GM19238 (cell line): ENCODE measurements at regions not wholly inside any gene's neighbourhood (a gene's known extent, or its start where the extent isn't known, plus 50 kb on each side); places are given as distances from the start of the nearest gene placed in this dataset.
"Not testable (repeated sequence)": the region's sequence is repeated elsewhere in the genome, so short reads cannot be mapped to it uniquely, and the experiment has no call there.

Experiments used
- DNase-seq: peaks from one replicate; pipeline ENCODE4 v3.0.0; 2011; ENCODE audit warnings: low spot score; ENCODE audit not compliant: insufficient read length

GRCh38 chr16:54985156-54985555 is 54.5 kb downstream of the IRX5 start:
- DNase-seq: no peak

GRCh38 chr16:54985668-54986067 is 55.0 kb downstream of the IRX5 start:
- DNase-seq: no peak

GRCh38 chr16:54986409-54986808 is 55.7 kb downstream of the IRX5 start:
- no peak for DNase-seq

- no peak for DNase-seq
These were observed 56.4 kb downstream of the IRX5 start for GRCh38 chr16:54987081-54987480.

GRCh38 chr16:54991525-54991924 is 60.9 kb downstream of the IRX5 start:
- DNase-seq: no peak

- not testable (repeated sequence) for DNase-seq
These were observed 61.3 kb downstream of the IRX5 start for GRCh38 chr16:54991946-54992345.

GRCh38 chr16:54993106-54993895 is 62.6 kb downstream of the IRX5 start:
- no peak for DNase-seq

GRCh38 chr16:54996186-54996585 is 65.5 kb downstream of the IRX5 start:
- DNase-seq: no peak

- DNase-seq: no peak
These were observed 68.2 kb downstream of the IRX5 start for GRCh38 chr16:54998834-54999233.

- DNase-seq: no peak
These were observed 68.8 kb downstream of the IRX5 start for GRCh38 chr16:54999481-54999880.

- no peak for DNase-seq
These were observed 69.9 kb downstream of the IRX5 start for GRCh38 chr16:55000595-55000994.

- DNase-seq: no peak
These were observed 71.3 kb downstream of the IRX5 start for GRCh38 chr16:55001931-55002330.

- DNase-seq: no peak
These were observed 71.8 kb downstream of the IRX5 start for GRCh38 chr16:55002419-55002818.

- no peak for DNase-seq
These were observed 72.6 kb downstream of the IRX5 start for GRCh38 chr16:55003306-55003705.

GRCh38 chr16:55003916-55004315 is 73.3 kb downstream of the IRX5 start:
- DNase-seq: no peak

GRCh38 chr16:55007504-55007903 is 76.8 kb downstream of the IRX5 start:
- DNase-seq: no peak

GRCh38 chr16:55008836-55009510 is 78.3 kb downstream of the IRX5 start:
- no peak for DNase-seq

GRCh38 chr16:55009581-55009980 is 78.9 kb downstream of the IRX5 start:
- DNase-seq: no peak

GRCh38 chr16:55010492-55011160 is 80.0 kb downstream of the IRX5 start:
- DNase-seq: no peak

GRCh38 chr16:55012362-55012761 is 81.7 kb downstream of the IRX5 start:
- no peak for DNase-seq

GRCh38 chr16:55012793-55013192 is 82.1 kb downstream of the IRX5 start:
- DNase-seq: no peak

- DNase-seq: no peak
These were observed 83.4 kb downstream of the IRX5 start for GRCh38 chr16:55014022-55014421.
